ENCODE measurements at regions not wholly inside any gene's neighbourhood (a gene's known extent, or its start where the extent isn't known, plus 50 kb on each side); places are given as distances from the start of the nearest gene placed in this dataset.

DNA sequence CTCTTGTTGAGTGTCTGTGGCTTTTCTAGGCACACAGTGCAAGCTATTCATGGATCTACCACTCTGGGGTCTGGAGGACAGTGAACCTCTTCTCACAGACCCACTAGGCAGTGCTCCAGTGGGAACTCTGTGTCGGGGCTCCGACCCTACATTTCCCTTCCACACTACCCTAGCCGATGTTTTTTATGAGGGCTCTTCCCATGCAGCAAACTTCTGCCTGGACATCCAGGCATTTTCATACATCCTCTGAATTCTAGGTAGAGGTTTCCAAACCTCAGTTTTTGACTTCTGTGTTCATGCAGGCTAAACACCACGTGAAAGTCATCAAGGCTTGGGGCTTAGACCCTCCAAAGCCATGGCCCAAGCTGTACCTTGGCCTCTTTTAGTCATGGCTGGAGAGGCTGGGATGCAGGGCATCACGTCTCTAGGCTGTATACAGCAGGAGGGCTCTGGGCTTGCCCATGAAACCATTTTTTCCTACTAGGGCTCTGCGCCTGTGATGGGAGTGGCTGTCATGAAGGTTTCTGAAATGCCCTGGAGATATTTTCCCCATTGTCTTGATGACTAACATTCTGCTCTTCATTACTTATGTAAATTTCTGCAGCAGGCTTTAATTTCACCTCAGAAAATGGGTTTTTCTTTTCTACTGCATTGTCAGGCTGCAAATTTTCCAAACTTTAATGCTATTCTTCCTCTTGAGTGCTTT lies 249.8 kb upstream of the CPEB2 start:
- DNase-seq = no peak

DNA sequence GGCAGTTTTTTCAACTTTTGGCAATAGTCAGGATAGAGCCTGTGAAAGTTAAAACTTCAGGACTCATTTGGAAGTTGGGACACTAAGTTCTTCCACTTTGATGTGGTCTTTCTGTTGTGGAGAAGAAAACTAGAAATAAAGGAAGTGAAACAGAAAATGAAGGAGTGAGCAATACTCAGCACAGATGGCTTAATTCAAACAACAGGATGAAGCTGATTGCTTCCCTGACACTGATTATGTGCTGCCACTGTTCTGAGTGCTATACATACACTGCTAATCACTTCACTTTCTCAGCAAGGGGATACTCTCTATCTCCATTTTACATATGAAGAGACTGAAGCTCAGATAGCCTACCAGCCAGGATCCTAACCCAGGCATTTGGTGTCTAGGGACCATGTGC lies 235.1 kb upstream of the CPEB2 start:
- no peak for DNase-seq

DNA sequence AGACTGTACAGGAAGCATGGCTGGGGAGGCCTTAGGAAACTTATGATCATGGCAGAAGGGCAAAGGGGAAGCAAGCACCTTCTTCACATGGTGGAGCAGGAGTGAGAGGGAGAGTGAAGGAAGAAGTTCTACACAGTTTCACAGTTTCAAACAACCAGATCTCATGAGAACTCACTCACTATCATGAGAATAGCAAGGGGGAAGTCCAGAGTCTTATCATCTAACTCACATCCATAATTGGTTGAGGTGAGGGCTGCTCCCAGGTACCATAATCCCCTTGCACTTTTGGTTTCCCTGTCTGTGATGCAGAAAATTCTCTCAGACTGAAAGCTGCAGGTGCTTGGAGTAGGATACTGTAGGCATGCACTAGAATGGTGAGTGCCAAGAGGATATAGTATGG lies 233.8 kb upstream of the CPEB2 start:
- no peak for DNase-seq

DNA sequence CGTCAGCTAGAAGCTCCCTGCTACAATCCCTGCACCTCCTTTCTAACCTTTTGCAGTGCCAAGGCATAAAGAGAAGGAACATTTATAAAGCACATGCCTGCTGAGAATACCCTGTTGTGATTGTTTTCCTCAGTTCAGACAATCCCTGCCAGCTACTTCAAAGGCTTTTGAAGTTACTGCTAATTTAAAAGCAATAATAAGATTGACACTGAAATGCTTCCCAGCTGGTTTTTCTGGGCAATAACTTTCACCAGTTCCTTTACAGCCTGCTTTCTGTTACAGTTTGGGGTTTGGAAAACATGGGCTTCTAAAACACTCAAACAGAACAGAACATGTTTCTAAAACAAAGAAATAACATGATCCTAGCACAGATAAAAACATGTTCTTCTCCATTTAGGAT lies 232.3 kb upstream of the CPEB2 start:
- peak in 1 of 2 donors; percentile 1 for DNase-seq

DNA sequence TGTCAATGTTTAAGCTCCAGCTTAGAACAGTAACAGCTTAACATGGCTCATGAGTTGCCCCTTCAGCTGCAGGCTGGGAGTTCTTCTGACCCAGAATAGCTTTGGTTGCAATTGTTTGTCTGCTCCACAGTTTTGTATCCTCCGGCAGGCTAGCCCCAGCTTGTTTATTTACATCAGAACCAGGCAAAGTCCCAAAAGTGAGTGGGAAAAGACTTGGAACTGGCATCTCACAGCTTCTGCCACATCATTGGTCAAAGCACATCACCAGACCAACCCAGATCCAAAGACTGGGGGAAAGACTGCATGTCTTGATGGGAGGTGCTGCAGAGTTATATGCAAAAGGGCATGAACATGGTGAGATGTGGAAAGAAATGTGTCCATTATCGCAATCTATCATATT lies 231.2 kb upstream of the CPEB2 start:
- peak in 1 of 2 donors; percentile 16 for DNase-seq

DNA sequence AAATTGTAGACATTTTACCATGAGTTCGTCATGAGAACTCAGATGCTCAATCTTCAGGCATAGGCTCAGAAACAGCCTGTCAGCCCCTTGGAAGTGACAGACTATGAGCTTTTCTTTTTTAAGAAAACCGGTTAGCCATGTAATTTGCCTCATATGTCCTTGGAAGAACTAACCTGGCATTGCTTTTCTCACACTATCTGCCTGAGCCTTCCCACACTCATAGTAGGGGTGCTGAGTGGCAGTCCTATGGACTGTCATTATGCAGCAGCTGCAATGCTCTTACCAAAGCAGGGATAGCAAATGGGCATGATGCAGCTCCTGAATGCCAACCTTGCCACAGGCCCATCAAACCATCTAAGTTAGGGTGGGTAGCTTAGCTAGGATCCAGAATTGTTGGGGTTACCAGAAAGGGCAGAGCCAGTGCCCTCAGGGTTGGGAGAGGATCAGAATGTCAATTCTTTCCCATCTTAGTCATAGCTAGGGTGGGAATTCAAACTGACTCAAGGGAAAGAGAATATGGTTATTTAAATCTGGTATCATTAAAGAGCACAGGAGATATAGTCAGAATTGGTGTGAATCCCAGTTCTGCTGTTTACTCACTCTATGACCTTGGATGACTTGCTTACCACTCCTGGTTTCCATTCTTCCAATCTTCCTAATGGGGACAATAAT lies 230.6 kb upstream of the CPEB2 start:
- DNase-seq = no peak

DNA sequence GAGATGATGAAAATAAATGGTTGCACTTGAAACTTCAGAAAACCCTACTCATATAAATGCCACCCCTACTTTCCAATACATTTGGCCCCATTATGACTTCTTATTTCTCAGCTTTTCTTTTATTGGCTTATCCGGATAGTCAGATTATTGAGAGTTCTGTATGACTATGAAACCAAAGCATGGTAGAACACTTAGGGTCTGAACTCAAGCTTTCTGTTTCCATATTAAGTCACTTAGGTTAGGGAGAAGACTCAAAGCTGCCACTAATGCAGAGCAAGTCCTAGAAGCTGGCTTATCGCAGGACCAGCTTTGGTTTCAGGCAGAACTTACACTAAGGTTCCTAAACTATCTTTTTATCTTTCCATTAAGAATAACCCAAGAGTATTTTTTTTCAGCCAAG lies 229.9 kb upstream of the CPEB2 start:
- DNase-seq = no peak

DNA sequence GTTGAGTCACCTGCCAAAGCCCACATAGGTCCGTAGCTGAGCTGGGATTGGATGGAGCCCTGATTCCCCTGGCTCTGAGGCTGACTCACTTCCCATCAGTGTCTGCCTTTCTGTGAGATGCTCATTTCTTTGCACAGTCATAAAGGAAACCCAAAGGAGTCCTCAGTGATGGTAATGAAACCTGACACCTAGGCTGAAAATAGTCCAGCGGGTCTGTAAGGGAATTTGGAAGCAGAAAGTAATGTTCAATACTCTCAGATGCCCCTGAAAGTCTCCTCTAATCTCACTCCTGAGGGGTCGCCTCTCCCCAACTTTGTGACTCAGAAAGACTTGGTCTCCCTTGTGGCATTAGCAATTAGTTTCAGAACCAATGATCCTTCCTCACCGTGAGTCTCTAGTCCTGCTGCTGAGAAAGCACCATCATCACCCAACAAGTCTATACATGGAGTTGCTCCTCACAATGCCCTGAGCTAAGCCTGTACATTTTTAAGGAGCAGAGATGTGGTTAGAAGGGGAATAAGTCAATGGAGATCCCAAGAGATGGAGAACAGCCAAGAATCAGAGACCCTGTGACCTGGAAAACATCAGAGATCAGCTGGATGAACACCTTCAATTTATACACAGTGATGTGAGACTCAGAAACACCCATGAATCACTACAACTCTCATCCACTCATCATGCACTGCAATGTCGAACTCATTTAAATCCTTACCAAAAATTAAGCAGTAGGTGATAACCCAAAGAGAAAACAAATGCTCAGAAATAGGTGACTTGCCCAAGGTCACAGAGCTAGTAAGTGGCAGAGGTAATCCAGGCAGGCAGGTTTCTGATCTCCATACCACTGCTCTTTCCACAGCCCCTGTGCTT lies 219.0 kb upstream of the CPEB2 start:
- DNase-seq = no peak

DNA sequence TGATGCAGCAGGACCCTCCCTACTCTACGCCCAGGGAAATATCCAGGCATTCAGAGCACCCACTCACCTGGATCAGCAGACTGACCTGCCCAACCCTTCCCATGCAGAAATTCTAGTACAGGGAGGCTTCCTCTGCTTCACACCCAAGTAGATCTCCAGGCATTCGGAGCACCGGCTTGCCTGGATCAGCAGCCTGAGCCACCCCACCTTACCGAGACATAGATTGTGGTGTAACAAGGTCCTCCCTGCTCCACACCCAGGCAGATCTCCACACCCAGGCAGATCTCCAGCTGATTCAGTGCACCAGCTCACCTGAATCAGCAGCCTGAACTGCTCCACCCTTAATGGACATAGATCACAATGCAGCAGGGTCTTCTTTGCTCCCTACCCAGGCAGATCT lies 215.1 kb upstream of the CPEB2 start:
- DNase-seq = no peak

DNA sequence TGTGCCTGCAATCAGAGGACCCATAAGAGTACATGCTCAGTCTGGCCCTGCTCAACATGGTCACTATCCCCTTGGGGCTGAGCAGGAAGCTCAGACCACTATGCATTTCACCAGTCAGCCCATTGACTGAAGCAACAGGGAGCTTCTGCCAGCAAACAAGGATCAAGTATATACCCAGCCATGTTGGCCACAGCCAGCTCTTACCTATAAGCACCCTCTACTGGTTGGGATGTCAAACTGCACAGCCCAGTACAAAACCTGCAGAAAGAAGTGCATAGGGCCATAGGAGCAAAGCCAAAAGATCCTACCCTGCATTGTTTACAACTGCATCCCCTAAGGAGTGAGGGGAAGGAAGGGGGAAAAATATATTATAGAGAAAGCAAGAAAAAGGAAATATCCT lies 214.4 kb upstream of the CPEB2 start:
- DNase-seq = no peak

DNA sequence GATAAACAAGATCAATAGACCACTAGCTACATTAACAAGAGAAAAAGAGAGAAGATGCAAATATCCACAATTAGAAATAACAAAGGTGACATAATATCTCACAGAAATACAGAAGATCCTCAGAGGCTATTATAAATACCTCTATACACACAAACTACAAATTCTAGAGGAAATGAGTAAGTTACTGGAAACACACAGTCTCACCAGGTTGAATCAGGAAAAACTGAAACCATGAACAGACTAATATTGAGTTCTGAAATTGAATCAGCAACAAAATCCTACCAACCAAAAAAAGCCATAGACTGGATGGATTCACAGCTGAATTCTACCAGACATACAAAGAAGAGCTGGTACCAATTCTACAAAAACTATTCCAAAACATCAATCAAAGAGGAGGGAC lies 211.8 kb upstream of the CPEB2 start:
- no peak for DNase-seq

DNA sequence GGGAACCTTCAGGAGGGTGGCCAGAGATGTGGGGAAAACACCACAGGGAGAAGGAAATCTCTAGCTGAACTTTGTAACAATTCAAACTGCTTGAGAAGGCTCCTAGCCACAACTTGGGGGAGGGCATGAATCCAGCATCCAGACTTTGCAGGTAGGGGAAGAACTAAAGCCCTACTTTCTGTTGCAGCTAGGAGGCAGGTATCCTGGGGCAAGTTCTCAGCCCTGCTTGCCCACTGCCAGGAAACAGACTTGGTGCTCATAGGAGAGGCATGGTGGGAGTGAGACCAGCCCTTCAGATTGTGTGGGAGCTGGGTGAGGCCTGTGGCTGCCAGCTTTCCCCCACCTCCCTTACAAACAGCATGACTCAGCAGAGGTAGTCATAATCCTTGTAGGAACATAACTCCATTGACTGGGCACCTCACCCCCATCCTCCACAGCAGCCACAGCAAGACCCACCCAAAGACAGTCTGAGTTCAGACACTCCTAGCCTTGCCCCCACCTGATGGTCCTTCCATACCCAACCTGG lies 209.5 kb upstream of the CPEB2 start:
- DNase-seq = no peak

DNA sequence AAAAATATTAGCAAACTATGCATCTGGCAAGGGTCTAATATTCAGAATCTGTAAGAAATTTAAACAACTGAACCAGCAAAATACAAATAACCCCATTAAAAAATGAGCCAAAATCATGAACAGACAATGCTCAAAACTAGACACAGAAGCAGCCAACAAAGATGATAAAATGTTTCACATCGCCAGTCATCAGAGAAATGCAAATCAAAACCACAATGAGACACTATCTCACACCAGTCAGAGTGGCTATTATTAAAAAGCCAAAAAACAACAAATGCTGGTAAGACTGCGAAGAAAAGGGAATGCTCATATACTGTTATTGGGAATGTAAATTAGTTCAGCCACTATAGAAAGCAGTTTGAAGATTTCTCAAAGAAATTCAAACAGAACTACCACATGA lies 201.3 kb upstream of the CPEB2 start:
- DNase-seq = no peak

DNA sequence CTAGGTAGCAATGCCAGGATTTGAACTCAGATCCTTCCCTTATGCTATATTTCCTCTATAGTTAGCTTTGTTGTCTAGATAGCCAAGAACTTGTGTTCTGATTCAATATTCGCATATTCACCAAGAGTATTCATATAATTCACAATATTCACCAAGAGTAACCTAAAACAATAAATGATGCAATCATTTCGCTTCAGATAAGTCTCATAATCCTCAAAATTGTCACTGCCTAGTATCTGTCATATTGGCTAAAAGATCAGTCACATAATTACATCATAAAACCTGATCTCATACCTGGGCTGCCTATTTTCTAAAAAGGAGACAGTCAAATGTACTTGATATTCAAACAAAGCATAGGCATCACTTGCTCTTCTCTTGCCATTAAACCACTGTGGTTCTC lies 199.7 kb upstream of the CPEB2 start:
- no peak for DNase-seq

DNA sequence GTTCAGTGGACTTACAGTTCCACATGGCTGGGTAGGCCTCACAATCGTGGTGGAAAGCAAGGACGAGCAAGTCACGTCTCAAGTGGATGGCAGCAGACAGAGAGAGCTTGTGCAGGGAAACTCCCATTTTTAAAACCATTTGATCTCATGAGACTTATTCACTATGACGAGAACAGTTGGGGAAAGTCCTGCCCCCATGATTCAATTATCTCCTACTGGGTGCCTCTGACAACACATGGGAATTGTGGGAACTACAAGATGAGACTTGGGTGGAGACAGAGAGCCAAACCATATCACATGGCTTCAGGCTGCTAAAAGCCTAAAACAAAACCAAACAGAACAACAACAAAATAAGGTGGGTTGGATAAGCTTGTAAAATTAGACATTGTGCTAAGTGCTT lies 194.4 kb upstream of the CPEB2 start:
- no peak for DNase-seq

DNA sequence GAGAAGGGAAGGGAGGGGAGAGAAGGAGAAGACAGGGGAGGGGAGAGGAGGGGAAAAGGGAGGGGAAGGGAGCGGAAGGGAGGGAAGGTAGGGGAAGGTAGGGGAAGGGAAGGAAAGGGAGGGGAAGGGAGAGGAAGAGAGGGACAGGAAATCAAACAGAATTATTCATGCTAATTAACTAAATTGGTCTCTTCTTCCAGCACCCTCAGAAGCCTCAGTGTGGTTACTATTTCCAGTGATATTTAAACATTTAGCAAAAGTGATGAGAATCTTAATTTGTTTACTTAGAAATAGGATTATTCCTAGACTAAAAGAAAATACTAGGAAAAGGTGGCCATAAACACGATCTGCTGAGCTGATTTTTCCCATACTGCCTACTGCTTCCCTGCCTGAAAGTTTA lies 193.1 kb upstream of the CPEB2 start:
- no peak for DNase-seq

DNA sequence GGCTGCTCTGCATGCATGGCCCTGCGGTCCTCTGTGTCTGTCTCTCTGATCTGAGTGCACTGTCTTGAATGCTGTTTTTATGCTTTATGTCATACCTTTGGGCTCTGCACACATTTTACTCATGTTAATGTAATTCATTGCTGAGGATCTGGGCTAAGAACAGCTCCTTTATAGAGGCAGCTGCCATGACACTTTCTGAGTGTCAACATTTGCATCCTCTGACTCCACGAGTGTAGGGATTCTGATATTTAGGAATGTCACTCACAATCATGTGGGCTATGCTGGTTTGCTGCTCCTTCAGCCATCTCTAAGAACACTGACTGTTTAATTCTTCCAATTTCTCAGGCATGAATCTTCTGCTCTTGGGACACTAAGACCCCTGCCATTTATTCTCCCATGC lies 192.2 kb upstream of the CPEB2 start:
- DNase-seq = no peak

DNA sequence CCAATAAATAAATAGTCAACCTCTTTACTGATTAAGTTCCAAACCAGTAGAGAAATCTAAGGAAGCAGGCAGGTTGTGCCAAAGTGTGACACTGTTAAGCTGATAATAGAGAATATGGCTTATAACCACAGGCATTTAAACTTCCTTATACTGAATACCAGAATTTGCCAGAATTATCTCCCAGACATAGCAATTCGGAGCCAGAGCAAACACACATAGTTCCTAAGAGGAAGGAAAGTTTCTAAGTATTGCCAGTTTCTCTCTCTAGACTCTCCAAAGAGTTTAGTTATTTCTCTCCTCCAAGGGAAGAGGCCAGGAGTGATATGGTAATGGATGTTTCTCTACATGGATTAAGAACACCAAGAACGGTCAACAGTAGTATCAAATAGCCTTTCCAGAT lies 191.7 kb upstream of the CPEB2 start:
- DNase-seq = no peak

DNA sequence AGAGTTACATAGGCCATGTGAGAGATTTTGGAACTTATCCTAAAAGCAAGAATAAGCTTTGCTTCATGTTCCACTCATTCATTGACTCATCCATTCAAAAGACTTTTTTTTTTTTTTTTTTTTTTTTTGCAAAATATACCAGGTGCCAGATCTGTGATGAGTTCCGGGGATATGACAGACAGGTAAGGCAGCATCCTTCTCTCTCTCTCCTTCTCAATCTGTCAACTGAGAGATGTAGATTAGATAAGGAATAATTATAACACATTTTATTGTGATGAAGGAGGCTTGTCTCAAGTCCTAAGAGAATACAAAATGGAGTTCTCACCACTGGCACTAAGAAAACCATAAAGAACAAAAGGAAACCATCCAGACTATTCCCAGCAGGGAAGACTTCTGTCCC lies 190.2 kb upstream of the CPEB2 start:
- no peak for DNase-seq

DNA sequence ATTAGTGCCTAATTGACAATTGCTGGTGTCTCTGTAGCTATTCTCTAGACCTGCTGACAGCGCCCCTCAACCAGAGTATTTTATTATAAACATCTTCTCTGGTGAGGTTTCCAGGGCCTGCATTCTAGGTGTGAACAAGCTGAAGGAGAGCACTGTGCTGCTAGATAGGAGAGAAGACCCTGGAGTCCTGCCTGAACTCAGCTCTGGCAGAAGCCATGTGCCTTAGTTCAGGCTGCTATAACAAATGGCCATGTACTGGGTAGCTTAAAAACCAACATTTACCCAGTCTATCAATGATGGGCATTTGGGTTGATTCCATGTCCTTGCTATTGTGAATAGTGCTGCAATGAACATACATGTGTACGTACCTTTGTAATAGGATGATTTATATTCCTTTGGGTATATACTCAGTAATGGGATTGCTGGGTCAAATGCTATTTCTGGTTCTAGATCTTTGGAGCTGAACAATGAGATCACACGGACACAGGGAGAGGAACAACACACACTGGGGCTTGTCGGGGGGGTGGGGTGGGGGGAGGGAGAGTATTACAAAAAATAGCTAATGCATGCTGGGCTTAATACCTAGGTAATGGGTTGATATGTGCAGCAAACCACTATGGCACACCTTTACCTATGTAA lies 185.5 kb upstream of the CPEB2 start:
- no peak for DNase-seq

DNA sequence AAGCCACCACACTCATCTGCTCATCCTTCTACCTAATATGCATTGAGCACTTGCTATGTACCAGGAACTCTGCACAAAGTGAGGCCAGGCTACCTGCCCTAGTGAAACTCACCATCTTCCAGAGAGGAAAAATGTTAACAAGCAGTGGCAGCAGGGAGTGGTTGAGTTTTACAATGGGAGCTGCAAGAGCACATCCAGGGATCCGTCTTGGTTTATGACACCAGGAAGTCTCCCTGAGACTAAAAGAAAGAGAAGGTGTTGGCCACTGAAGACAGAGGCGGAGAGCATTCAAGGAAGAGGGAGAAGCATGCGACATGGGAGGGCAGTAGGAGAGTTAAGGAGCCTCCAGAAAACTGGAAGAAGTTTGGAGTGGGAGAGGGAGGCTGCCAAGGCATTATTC lies 178.1 kb upstream of the CPEB2 start:
- no peak for DNase-seq

DNA sequence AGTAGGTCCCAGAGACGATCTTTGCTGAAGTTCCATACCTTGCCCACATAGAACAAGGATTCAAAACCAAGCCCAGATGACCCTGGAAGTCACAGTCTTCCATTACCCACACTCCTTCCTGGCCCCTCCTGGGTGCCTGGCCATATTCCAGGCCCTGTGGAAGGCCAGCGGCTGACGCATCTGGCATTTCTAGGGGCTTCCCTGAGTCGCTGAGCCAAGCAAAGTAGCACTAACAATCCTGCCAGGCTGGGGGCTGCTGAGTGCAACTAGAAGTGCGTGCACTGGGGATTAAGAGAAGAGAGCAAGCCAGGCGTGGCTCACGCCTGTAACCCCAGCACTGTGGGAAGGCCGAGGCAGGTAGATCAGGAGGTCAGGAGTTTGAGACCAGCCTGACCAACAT lies 175.2 kb upstream of the CPEB2 start:
- no peak for DNase-seq

DNA sequence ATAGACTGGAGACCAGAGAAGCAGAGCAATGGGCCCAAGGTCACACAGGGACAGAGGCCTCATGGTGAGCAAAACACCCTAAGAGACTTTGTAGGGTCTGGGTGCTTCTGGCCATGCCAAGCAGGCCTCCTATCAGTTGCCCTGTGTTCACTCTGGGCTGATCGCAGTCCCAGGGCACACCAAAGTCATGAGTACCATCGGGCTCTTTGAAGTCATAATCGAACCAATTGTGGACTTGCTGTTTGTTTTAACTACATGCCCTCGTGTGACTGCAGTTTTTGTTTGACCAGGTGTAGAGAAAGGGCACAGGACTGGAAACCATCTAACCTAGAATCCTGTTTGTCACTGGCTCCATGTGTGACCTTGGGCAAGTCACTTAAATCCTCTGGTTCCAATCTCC lies 172.5 kb upstream of the CPEB2 start:
- DNase-seq = no peak

Measured in hippocampal formation (tissue), 2 donors.